ENCODE measurements at regions not wholly inside any gene's neighbourhood (a gene's known extent, or its start where the extent isn't known, plus 50 kb on each side); places are given as distances from the start of the nearest gene placed in this dataset.
A peak's percentile ranks its signal among the peaks of the same experiment; 100 is the strongest.

DNA sequence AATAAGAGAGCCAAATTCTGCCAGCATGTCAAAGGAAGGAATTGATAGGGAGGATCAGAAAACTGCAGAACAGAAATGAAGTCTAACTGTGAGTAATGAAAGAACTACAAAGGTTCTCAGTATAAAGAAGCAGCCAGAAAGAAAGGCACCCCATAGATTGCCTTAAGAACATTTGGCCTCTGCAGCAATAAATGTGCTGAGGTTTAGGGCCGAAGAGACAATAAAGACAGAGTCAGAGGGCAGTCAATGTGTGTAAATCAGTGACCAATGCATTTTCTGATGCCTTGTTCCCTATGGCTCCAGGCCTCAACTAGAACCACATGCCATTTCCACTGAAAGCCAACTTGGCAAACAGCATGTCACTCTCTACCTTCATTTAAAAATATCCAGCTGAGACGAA lies 281.0 kb downstream of the HINT1 start:
- Histone ChIP-seq H3K4me1 (replicated peaks in 1 of 2) (no peaks in the 10 kb centered on the region), H3K4me3 (no peak overlapping the region), H3K27ac (no peak overlapping the region), H3K36me3 (replicated peaks in 1 of 2) (no peaks in the 10 kb centered on the region), H3K9me3 (replicated peaks in 1 of 3) (no peaks in the 10 kb centered on the region), H3K27me3 (no peaks in the 10 kb centered on the region)
- WGBS, 4 donors = 53 to 72% (median 58%) methylated on average over 2 of the region's 2 CpGs
- intact Hi-C loops (cut with DNase I) = no loop called here
- no peak for DNase-seq
- TF ChIP-seq POLR2A (IDR thresholded peaks at IDR 0.05) = no peak
- TF ChIP-seq, protein P1, sequence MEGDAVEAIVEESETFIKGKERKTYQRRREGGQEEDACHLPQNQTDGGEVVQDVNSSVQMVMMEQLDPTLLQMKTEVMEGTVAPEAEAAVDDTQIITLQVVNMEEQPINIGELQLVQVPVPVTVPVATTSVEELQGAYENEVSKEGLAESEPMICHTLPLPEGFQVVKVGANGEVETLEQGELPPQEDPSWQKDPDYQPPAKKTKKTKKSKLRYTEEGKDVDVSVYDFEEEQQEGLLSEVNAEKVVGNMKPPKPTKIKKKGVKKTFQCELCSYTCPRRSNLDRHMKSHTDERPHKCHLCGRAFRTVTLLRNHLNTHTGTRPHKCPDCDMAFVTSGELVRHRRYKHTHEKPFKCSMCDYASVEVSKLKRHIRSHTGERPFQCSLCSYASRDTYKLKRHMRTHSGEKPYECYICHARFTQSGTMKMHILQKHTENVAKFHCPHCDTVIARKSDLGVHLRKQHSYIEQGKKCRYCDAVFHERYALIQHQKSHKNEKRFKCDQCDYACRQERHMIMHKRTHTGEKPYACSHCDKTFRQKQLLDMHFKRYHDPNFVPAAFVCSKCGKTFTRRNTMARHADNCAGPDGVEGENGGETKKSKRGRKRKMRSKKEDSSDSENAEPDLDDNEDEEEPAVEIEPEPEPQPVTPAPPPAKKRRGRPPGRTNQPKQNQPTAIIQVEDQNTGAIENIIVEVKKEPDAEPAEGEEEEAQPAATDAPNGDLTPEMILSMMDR (IDR thresholded peaks at IDR 0.05) = no peak

DNA sequence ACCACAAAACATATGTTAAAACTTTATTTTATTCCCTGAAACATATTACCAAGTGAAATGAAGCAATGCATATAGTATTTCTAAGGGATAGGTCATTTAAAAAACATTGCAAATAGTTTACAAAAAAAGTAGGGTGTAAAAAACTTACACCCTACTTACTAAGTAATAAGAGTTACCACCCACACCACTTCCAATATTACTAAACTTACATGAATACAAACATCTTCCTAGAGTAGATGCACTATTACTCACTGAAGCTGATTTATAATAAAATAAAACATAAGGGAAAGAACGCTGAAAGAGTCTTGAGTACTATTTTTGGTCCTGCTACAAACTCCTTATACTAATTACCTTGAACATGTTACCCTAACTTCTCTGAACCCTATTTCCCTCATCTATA lies 289.4 kb downstream of the HINT1 start:
- Histone ChIP-seq H3K27ac (no peak overlapping the region), H3K36me3 (replicated peaks in 1 of 2) (no peaks in the 10 kb centered on the region), H3K4me3 (no peak overlapping the region), H3K9me3 (replicated peaks in 1 of 3) (no peaks in the 10 kb centered on the region), H3K27me3 (no peaks in the 10 kb centered on the region), H3K4me1 (replicated peaks in 1 of 2) (no peaks in the 10 kb centered on the region)
- no peak for TF ChIP-seq POLR2A (IDR thresholded peaks at IDR 0.05)
- TF ChIP-seq, protein P1 (IDR thresholded peaks at IDR 0.05) = no peak
- 77 to 95% (median 83%) methylated on average over 1 of the region's 1 CpG for WGBS, 4 donors
- intact Hi-C loops (cut with DNase I) = no loop called here
- DNase-seq = no peak

DNA sequence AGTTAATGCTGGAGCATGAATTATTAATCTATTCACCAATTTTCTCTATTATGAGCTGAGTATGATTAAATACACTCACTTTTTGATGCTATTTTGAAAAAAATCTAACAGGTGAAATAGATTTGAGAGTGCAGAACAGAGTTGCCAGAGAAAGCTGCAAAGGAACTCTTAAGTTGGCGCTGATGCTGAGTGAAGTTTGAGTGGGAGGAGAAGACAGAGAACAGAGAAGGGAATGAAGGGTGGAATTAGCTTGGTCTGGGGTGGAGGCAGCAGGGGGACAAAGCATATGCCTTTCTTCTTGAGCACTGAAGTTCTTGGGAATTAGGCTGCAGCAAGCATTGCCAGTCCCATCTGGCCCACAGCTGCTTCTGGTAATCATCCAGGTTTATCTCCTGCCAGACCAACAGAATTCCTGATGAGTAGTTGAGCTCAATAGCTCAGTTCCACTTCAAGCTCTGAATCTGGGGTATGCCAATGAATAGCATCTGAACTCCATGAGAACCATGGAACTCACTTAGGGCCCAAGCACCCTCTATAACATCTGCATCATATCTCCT lies 290.1 kb downstream of the HINT1 start:
- Histone ChIP-seq H3K4me3 (no peak overlapping the region), H3K9me3 (replicated peaks in 1 of 3) (no peaks in the 10 kb centered on the region), H3K27me3 (no peaks in the 10 kb centered on the region), H3K27ac (no peak overlapping the region), H3K36me3 (replicated peaks in 1 of 2) (no peaks in the 10 kb centered on the region), H3K4me1 (replicated peaks in 1 of 2) (no peaks in the 10 kb centered on the region)
- intact Hi-C loops (cut with DNase I) = no loop called here
- TF ChIP-seq POLR2A (IDR thresholded peaks at IDR 0.05) = no peak
- TF ChIP-seq, protein P1 (IDR thresholded peaks at IDR 0.05) = no peak
- DNase-seq = no peak
- 85 to 100% (median 89%) methylated on average over 1 of the region's 1 CpG for WGBS, 4 donors

DNA sequence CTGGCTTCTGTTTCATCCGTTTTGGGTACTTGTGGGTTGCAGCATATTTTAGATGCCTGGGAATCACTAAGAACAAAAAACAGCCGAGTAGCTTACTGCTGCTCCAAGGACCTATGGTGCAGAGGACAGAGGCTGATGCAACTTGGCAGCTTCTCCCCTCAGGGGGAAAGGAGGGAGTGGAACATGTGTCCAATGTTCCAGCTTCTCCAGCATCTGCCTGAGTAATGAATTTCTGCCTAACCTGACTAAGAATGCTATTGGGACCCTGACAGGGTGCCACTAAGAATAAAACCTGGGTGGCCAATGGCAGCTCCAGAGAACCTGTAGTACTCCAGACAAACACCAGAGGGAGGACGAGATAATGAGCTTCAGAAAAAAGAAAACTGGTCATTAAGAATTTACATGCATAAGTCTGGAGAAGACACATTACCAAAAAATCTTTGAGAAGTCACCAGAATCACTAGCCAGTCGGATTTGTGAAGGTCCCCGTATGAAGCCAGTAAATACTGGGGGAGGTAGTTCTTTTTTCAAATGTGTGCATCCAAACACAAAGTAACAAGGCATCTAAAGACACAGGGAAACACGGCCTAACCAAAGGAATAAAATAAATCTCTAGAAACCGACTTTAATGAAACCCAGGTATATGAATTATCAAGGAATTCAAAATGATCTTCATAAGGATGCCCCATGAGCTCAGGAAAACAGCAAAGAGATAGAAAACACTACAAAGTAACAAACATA lies 293.5 kb downstream of the HINT1 start:
- 55 to 68% (median 64%) methylated on average over 7 of the region's 7 CpGs for WGBS, 4 donors

More for the DNA sequence above, 293.5 kb downstream of the HINT1 start:
- TF ChIP-seq POLR2A (IDR thresholded peaks at IDR 0.05) = no peak
- TF ChIP-seq, protein P1 (IDR thresholded peaks at IDR 0.05) = peak in 5 of 6 experiments; percentile 33 to 59 (median 57)
- Histone ChIP-seq H3K4me3 (no peak overlapping the region), H3K27ac (no peak overlapping the region), H3K9me3 (replicated peaks in 1 of 3) (no peaks in the 10 kb centered on the region), H3K36me3 (replicated peaks in 1 of 2) (no peaks in the 10 kb centered on the region), H3K4me1 (replicated peaks in 1 of 2) (no peaks in the 10 kb centered on the region), H3K27me3 (no peaks in the 10 kb centered on the region)
- peak in 3 of 7 donors; percentile 19 to 44 (median 26) for DNase-seq
- intact Hi-C loops (cut with DNase I) = no loop called here
